H1 (cell line): ENCODE measurements at regions not wholly inside any gene's neighbourhood (a gene's known extent, or its start where the extent isn't known, plus 50 kb on each side); places are given as distances from the start of the nearest gene placed in this dataset.

Experiments used
- CTCF ChIA-PET: fragments of 300-600 bp; sonication (Branson Sonifier 250); formaldehyde crosslinking; loops from one replicate; lab custom pipeline; 2021; ENCODE audit not compliant: partially characterized antibody; lab: Charles Lee
- POLR2A ChIA-PET: fragments of 300-600 bp; sonication (Branson Sonifier 250); formaldehyde crosslinking; loops from one replicate; lab custom pipeline; 2021; ENCODE audit warnings: inconsistent platforms; ENCODE audit not compliant: partially characterized antibody; lab: Charles Lee
- DNase-seq, 2 experiments: peaks; one replicate each; pipeline versions ENCODE4 v3.0.0 to v3.0.0-alpha.2; 2010 to 2022; ENCODE audit warnings: low spot score in 2 of 2, low read depth in 1 of 2, mixed read lengths in 1 of 2
- FAIRE-seq: peaks from 2 replicates; lab custom pipeline; 2011; peaks lifted over from hg19 to GRCh38; lab: Jason Lieb, UNC
- H2AFZ ChIP-seq: 2 replicates; pipeline ENCODE4 v1.8.1; 2012; ENCODE audit warnings: low read length, inconsistent platforms
- H2AK5ac ChIP-seq: 2 replicates; pipeline ENCODE4 v1.6.1; 2013; ENCODE audit warnings: low read depth, low read length
- H2BK120ac ChIP-seq: replicated peaks from 2 replicates; pipeline ENCODE3; 2013; ENCODE audit warnings: low read depth, low read length, inconsistent platforms
- H2BK12ac ChIP-seq: 2 replicates; pipeline ENCODE4 v1.6.1; 2013; ENCODE audit warnings: low read depth, low read length
- H2BK15ac ChIP-seq: 2 replicates; pipeline ENCODE4 v1.6.1; 2013; ENCODE audit warnings: low read length
- H2BK20ac ChIP-seq: 2 replicates; pipeline ENCODE4 v1.6.1; 2013; ENCODE audit warnings: low read length
- H2BK5ac ChIP-seq: 2 replicates; pipeline ENCODE4 v1.6.1; 2013; ENCODE audit warnings: low read depth, low read length
- H3K14ac ChIP-seq: 2 replicates; pipeline ENCODE4 v1.6.1; 2013; ENCODE audit warnings: inconsistent platforms; ENCODE audit not compliant: insufficient read length
- H3K18ac ChIP-seq: 2 replicates; pipeline ENCODE4 v1.6.1; 2013; ENCODE audit warnings: low read length; ENCODE audit errors: extremely low read depth
- H3K23ac ChIP-seq: 2 replicates; pipeline ENCODE4 v1.6.1; 2013; ENCODE audit warnings: inconsistent platforms; ENCODE audit not compliant: insufficient read length
- H3K23me2 ChIP-seq: 2 replicates; pipeline ENCODE4 v1.6.1; 2013; ENCODE audit warnings: low read depth, low read length
- H3K27ac ChIP-seq: 2 replicates; pipeline ENCODE4 v1.6.1; 2011; ENCODE audit warnings: low read depth, low read length, inconsistent platforms
- H3K27me3 ChIP-seq, 4 experiments: replicated peaks in 1 of 4; 1 replicate in 1 of 4; 2 replicates in 3 of 4; pipeline versions ENCODE4 v1.6.1 to v1.8.1; 2011 to 2013; ENCODE audit warnings: low read length in 3 of 4, mild to moderate bottlenecking in 3 of 4, inconsistent platforms in 2 of 4, mixed read lengths in 2 of 4, moderate library complexity in 1 of 4; ENCODE audit not compliant: control insufficient read depth in 3 of 4, insufficient read depth in 3 of 4; ENCODE audit errors: extremely low read depth in 1 of 4
- H3K36me3 ChIP-seq, 4 experiments: 2 replicates each; pipeline versions ENCODE4 v1.6.1 to v1.8.1; 2011 to 2013; ENCODE audit warnings: mild to moderate bottlenecking in 4 of 4, low read length in 3 of 4, moderate library complexity in 2 of 4, control low read depth in 1 of 4, inconsistent platforms in 1 of 4; ENCODE audit not compliant: insufficient read depth in 4 of 4, control insufficient read depth in 2 of 4
- H3K4ac ChIP-seq: replicated peaks from 2 replicates; pipeline ENCODE3; 2013; ENCODE audit warnings: low read length, low read depth, mixed read lengths, inconsistent platforms; ENCODE audit not compliant: insufficient read length
- H3K4me1 ChIP-seq, 4 experiments: replicated peaks in 1 of 4; 1 replicate in 1 of 4; 2 replicates in 3 of 4; pipeline versions ENCODE4 v1.6.1 to v1.8.1; 2011 to 2013; ENCODE audit warnings: low read length in 3 of 4, inconsistent platforms in 2 of 4, mixed read lengths in 1 of 4; ENCODE audit not compliant: insufficient read depth in 4 of 4, control insufficient read depth in 3 of 4
- H3K4me2 ChIP-seq, 2 experiments: 2 replicates each; pipeline versions ENCODE4 v1.6.1 to v1.8.1; 2011 to 2013; ENCODE audit warnings: low read depth in 2 of 2, low read length in 2 of 2, control low read depth in 1 of 2, inconsistent platforms in 1 of 2, mild to moderate bottlenecking in 1 of 2; ENCODE audit not compliant: insufficient read depth in 1 of 2
- H3K4me3 ChIP-seq, 4 experiments: fragments of 200-600, 300-600 bp in 1 of 4; sonication (generic), shearing (Covaris generic), sonication (Bioruptor Twin) in 1 of 4; 2 replicates each; pipeline versions ENCODE4 v1.5.1 to v1.8.1; 2011 to 2016; ENCODE audit warnings: low read length in 4 of 4, low read depth in 3 of 4, control low read depth in 2 of 4, inconsistent platforms in 2 of 4, mild to moderate bottlenecking in 2 of 4, mixed read lengths in 1 of 4, moderate library complexity in 1 of 4; ENCODE audit not compliant: insufficient read depth in 2 of 4; ENCODE audit errors: extremely low read depth in 1 of 4
- H3K56ac ChIP-seq: replicated peaks from 2 replicates; pipeline ENCODE3; 2013; ENCODE audit warnings: low read depth, mild to moderate bottlenecking, mixed read lengths, low read length, inconsistent platforms; ENCODE audit not compliant: insufficient read length
- H3K79me1 ChIP-seq: 2 replicates; pipeline ENCODE4 v1.6.1; 2013; ENCODE audit warnings: low read depth, low read length, control low read depth
- H3K79me2 ChIP-seq, 2 experiments: 2 replicates each; pipeline versions ENCODE4 v1.6.1 to v1.8.1; 2012 to 2013; ENCODE audit warnings: low read length in 2 of 2, mild to moderate bottlenecking in 2 of 2, inconsistent platforms in 1 of 2; ENCODE audit not compliant: insufficient read depth in 2 of 2, control insufficient read depth in 1 of 2
- H3K9ac ChIP-seq, 4 experiments: replicated peaks in 1 of 4; 1 replicate in 1 of 4; 2 replicates in 3 of 4; pipeline versions ENCODE4 v1.6.1 to v1.8.1; 2011 to 2013; ENCODE audit warnings: low read depth in 3 of 4, low read length in 3 of 4, control low read depth in 2 of 4, mild to moderate bottlenecking in 2 of 4, moderate library complexity in 2 of 4, inconsistent platforms in 1 of 4; ENCODE audit errors: extremely low read depth in 1 of 4
- H3K9me3 ChIP-seq, 2 experiments: 2 replicates each; pipeline versions ENCODE4 v1.6.1 to v1.8.1; 2012 to 2013; ENCODE audit warnings: mild to moderate bottlenecking in 2 of 2, moderate library complexity in 2 of 2, control low read depth in 1 of 2, inconsistent platforms in 1 of 2, low read depth in 1 of 2, low read length in 1 of 2, mixed read lengths in 1 of 2; ENCODE audit not compliant: insufficient read depth in 2 of 2
- H4K20me1 ChIP-seq, 2 experiments: replicated peaks in 1 of 2; 2 replicates each; pipeline versions ENCODE3 to v1.8.1; 2011 to 2013; ENCODE audit warnings: inconsistent platforms in 2 of 2, low read length in 2 of 2, mild to moderate bottlenecking in 1 of 2; ENCODE audit not compliant: insufficient read depth in 2 of 2, control insufficient read depth in 1 of 2
- H4K5ac ChIP-seq: 2 replicates; pipeline ENCODE4 v1.6.1; 2013; ENCODE audit warnings: low read length, low read depth, mixed read lengths, inconsistent platforms; ENCODE audit not compliant: insufficient read length
- H4K8ac ChIP-seq: 2 replicates; pipeline ENCODE4 v1.8.0; 2013; ENCODE audit warnings: mild to moderate bottlenecking, moderate library complexity, low read length, inconsistent platforms; ENCODE audit not compliant: insufficient read depth; ENCODE audit errors: extremely low read depth
- H4K91ac ChIP-seq: replicated peaks from 2 replicates; pipeline ENCODE3; 2013; ENCODE audit warnings: low read length, mixed read lengths, inconsistent platforms; ENCODE audit not compliant: insufficient read length
- GTF2F1 ChIP-seq: IDR thresholded peaks from 2 replicates; pipeline ENCODE4 v1.6.1; 2012; ENCODE audit warnings: low read depth, low read length, improper control_type of control experiment, borderline replicate concordance
- WGBS, 2 experiments: shearing (Covaris generic) in 1 of 2; methylation state at CpG; one replicate each; pipeline versions ENCODE4 v1.1.6 to v1.1.7; 2013 to 2015; ENCODE audit warnings: low lambda C conversion rate in 2 of 2, mixed read lengths in 2 of 2, inconsistent platforms in 1 of 2, low coverage in 1 of 2, missing lambda C conversion rate in 1 of 2; ENCODE audit not compliant: insufficient replicate concordance in 2 of 2, insufficient coverage in 1 of 2, insufficient read length in 1 of 2; ENCODE audit errors: extremely low coverage in 1 of 2, missing lambda C conversion rate in 1 of 2; 5-methylcytosine and 5-hydroxymethylcytosine counted together

DNA sequence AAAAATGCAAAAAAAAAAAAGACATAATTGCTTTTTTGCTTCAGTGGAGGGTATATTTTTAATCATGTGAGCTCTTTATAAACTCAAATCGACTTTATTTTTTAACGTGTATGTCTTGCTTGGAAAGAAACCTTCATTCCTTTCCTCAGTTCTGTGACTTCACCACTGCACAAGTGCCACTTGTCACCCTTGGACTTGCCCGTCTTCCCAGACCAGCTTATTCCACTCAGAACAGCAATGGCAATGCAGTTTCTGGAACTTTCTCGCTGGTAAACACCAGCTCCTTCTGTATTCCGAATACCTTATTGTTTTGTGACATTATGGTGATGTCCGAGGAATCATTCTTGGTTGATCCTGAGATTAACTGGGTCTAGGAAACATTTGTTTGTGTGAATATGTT is 440.5 kb upstream of the ADAMTS16 start:
- H4K5ac ChIP-seq = no peak overlapping the region
- no peak overlapping the region for H3K9ac ChIP-seq
- no peak overlapping the region for H4K8ac ChIP-seq
- no peaks in the 10 kb centered on the region for H3K27me3 ChIP-seq
- no peak overlapping the region for H2AFZ ChIP-seq
- no peak overlapping the region for H3K27ac ChIP-seq
- no peak overlapping the region for H2BK120ac ChIP-seq
- no peaks in the 10 kb centered on the region for H3K23me2 ChIP-seq
- no peak overlapping the region for H2BK12ac ChIP-seq
- H3K4me1 ChIP-seq = no peaks in the 10 kb centered on the region
- CTCF ChIA-PET = interaction anchor here (0.6 to 2.2 kb wide), 20 partner anchors 9 to 1656 kb away, joined by 3 to 11 read pairs (median 4); no protein-coding TSS in a partner anchor
- no peak overlapping the region for H2BK20ac ChIP-seq
- POLR2A ChIA-PET = no interaction called here
- 88% methylated on average over 6 of the region's 6 CpGs; no CpG with 5 or more reads in 1 of the 2 experiments for WGBS, 2 experiments
- no peak overlapping the region for H2AK5ac ChIP-seq
- no peak overlapping the region for H3K4me3 ChIP-seq
- no peak overlapping the region for H4K91ac ChIP-seq
- H3K4me2 ChIP-seq = no peak overlapping the region
- H2BK15ac ChIP-seq = no peak overlapping the region
- TF ChIP-seq GTF2F1 = no peak
- no peak overlapping the region for H3K14ac ChIP-seq
- no peaks in the 10 kb centered on the region for H3K79me2 ChIP-seq
- no peak for FAIRE-seq
- H3K23ac ChIP-seq = no peak overlapping the region
- H3K18ac ChIP-seq = no peak overlapping the region
- no peak for DNase-seq
- H2BK5ac ChIP-seq = no peak overlapping the region
- H3K4ac ChIP-seq = no peak overlapping the region
- H3K36me3 ChIP-seq = no peaks in the 10 kb centered on the region
- no peaks in the 10 kb centered on the region for H3K9me3 ChIP-seq
- H3K79me1 ChIP-seq = no peaks in the 10 kb centered on the region
- no peaks in the 10 kb centered on the region for H4K20me1 ChIP-seq
- no peak overlapping the region for H3K56ac ChIP-seq
